ENCODE measurements at regions not wholly inside any gene's neighbourhood (a gene's known extent, or its start where the extent isn't known, plus 50 kb on each side); places are given as distances from the start of the nearest gene placed in this dataset.

DNA sequence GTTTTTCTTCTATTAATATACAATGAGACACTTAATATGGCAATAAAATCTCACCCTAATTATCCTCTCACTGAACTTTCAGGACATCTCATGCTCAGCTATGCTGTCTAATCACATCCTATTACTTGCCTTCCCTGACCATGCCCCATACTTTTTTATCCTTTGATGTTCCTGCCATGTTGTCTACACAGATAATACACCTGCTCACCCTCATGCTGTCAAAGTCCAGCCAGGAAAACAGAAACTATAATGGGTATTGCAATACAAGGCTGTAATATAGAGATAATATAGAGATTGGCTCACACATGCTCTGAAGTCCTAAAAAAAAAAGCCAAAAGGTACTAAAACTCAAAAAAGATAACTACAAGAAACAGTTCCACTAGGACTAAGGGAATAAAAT lies 305.4 kb downstream of the PRDM5 start:
- TF ChIP-seq EP300 (IDR thresholded peaks at IDR 0.05) (no peak), POLR2A (IDR thresholded peaks at IDR 0.05) (no peak), CTCF (IDR thresholded peaks at IDR 0.05) (no peak)
- H3K27ac ChIP-seq: no peak overlapping the region
- no peaks in the 10 kb centered on the region for H3K4me1 ChIP-seq
- no peaks in the 10 kb centered on the region for H3K27me3 ChIP-seq
- H3K36me3 ChIP-seq: no peaks in the 10 kb centered on the region
- no peak overlapping the region for H3K4me3 ChIP-seq
- no peak for DNase-seq (ENCODE audit: low spot score in 2 of 2)
- no peaks in the 10 kb centered on the region for H3K9me3 ChIP-seq

DNA sequence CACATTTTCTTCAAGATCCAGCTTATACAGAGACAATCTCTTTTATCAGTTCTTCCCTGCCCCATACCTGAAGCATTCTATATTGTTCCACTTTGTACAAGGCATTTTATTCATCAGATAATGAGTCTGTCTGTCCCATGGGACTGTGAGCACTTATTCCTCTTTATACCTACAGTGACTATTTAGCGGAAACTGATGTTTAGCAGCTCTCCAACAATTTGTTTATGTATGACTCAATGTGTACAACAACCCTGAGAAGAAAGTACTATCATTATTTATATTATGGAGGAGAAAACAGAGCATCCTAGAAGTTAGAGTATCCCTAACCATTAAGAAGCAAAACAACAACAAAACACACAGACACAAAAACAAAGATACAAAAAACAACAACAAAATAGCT lies 306.5 kb downstream of the PRDM5 start:
- H3K27me3 ChIP-seq: no peaks in the 10 kb centered on the region
- no peaks in the 10 kb centered on the region for H3K36me3 ChIP-seq
- TF ChIP-seq CTCF (IDR thresholded peaks at IDR 0.05) (no peak), EP300 (IDR thresholded peaks at IDR 0.05) (no peak), POLR2A (IDR thresholded peaks at IDR 0.05) (no peak)
- no peak for DNase-seq (ENCODE audit: low spot score in 2 of 2)
- no peak overlapping the region for H3K4me3 ChIP-seq
- WGBS, 2 donors: 77 to 78% methylated on average over 1 of the region's 1 CpG
- H3K27ac ChIP-seq: no peak overlapping the region
- H3K4me1 ChIP-seq: no peaks in the 10 kb centered on the region
- H3K9me3 ChIP-seq: no peaks in the 10 kb centered on the region

DNA sequence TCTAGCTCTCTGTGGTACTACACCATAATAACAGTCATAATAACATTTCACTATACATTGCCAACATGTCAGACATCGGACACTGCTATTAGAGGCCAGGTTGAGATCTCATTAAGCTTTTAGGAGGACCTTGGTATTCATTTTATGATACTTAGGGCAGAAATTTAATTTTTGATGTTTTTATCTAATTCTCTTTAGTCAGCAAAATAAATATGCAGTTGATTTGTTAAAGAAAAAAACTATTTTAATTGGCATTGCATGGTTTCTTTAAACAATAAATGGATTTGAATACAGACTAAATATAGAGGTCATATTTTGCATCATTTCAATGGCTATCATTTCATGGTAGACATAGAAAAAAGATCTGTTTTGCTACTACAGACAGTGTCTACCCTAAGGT lies 308.7 kb downstream of the PRDM5 start:
- no peak for DNase-seq (ENCODE audit: low spot score in 2 of 2)
- TF ChIP-seq CTCF (IDR thresholded peaks at IDR 0.05) (no peak), EP300 (IDR thresholded peaks at IDR 0.05) (no peak), POLR2A (IDR thresholded peaks at IDR 0.05) (no peak)
- no peaks in the 10 kb centered on the region for H3K27me3 ChIP-seq
- no peaks in the 10 kb centered on the region for H3K9me3 ChIP-seq
- H3K4me3 ChIP-seq: no peak overlapping the region
- WGBS, 2 donors: 89 to 98% methylated on average over 1 of the region's 1 CpG
- H3K36me3 ChIP-seq: no peaks in the 10 kb centered on the region
- no peak overlapping the region for H3K27ac ChIP-seq
- no peaks in the 10 kb centered on the region for H3K4me1 ChIP-seq

GRCh38 chr4:120611092-120611491 lies 311.4 kb downstream of the PRDM5 start:
- Histone ChIP-seq H3K27ac (no peak overlapping the region), H3K9me3 (peaks cover 0 to 4% (median 0%) of the 10 kb centered on the region in 4 donors), H3K4me3 (no peak overlapping the region), H3K4me1 (no peaks in the 10 kb centered on the region), H3K36me3 (no peaks in the 10 kb centered on the region), H3K27me3 (no peaks in the 10 kb centered on the region)
- 76 to 77% methylated on average over 1 of the region's 1 CpG for WGBS, 2 donors
- DNase-seq (ENCODE audit: low spot score in 2 of 2): no peak
- TF ChIP-seq POLR2A (IDR thresholded peaks at IDR 0.05) (no peak), EP300 (IDR thresholded peaks at IDR 0.05) (no peak), CTCF (IDR thresholded peaks at IDR 0.05) (no peak)

GRCh38 chr4:120591038-120591437 lies 331.5 kb downstream of the PRDM5 start:
- no peaks in the 10 kb centered on the region for H3K4me1 ChIP-seq
- H3K36me3 ChIP-seq: no peaks in the 10 kb centered on the region
- H3K27ac ChIP-seq: no peak overlapping the region
- no peak overlapping the region for H3K4me3 ChIP-seq
- TF ChIP-seq CTCF (IDR thresholded peaks at IDR 0.05) (no peak), EP300 (IDR thresholded peaks at IDR 0.05) (no peak), POLR2A (IDR thresholded peaks at IDR 0.05) (no peak)
- 70 to 73% methylated on average over 2 of the region's 2 CpGs for WGBS, 2 donors
- H3K27me3 ChIP-seq: no peaks in the 10 kb centered on the region
- no peak for DNase-seq (ENCODE audit: low spot score in 2 of 2)
- no peaks in the 10 kb centered on the region for H3K9me3 ChIP-seq
